Activated effector memory CD4-positive, alpha-beta T cell treated with anti-CD3 and anti-CD28 coated beads, Interleukin-2, amount 50 U/mL, for 16 hours (primary cell): ENCODE measurements at regions not wholly inside any gene's neighbourhood (a gene's known extent, or its start where the extent isn't known, plus 50 kb on each side); places are given as distances from the start of the nearest gene placed in this dataset.

ENCODE experiments used
- DNase-seq: peaks from one replicate; pipeline ENCODE4 v3.0.0-alpha.2; 2020

DNA sequence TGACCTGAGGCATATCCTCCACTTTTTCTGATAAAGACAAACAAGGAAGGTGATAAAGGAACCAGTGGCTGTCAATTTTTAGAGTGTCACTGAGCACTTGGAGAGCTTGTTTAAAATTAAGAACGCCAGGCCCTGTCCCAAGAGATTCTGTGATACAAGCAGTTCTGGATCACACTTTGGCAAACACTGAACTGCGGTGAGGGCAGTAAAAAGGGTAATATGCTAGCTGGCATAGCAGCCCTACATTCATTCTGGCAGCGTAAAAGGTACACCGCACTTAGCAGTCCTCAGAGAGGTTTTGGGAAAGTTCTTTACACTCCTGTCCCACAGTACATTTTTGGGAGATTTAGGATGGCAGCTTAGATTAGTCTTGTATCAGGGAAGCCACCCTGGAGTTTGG lies 101.3 kb upstream of the CCDC150 start:
- no peak for DNase-seq

DNA sequence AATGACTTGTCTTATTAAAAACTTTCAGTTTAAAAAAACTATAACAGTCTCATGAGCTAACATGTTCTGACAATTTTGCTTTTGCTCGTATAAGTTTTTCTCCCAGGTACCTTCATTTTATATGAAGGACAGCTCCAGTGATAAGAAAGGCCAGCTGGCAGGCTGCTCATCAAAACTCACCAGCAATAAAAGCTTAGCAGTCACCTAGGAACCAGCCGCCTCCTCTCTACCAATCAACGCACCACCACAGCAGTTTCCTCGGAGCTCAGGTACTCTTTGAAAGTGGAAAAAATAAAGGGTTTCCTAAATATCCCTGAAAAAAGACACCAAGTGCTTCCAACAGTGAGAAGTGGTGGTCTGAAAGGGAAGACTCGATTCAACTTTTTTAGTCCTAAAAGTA lies 100.9 kb upstream of the CCDC150 start:
- no peak for DNase-seq

DNA sequence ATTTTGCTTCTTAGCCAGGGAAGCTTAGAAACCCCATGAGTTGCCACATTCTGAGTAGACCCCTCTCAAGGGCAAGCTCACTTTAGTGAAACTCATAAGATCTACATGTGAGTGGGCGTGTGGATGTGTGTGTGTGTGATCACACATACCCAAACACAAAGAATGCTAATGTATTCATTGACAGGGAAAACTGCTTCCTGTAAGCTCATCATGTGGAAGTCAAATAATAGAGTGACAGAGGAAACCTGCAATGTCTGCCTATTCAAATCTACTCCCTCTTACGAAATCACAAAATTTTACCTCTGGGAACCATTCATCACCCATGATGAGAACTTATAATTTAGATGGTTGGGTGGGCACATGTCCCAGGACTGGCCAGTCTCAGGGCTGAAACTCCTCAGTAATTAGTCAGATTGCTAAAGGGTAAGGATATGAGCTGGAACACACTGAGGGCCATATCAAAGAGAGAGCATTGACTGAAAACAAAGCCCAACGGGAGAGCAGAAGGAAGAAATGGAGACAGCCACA lies 94.5 kb upstream of the CCDC150 start:
- DNase-seq, result no peak

DNA sequence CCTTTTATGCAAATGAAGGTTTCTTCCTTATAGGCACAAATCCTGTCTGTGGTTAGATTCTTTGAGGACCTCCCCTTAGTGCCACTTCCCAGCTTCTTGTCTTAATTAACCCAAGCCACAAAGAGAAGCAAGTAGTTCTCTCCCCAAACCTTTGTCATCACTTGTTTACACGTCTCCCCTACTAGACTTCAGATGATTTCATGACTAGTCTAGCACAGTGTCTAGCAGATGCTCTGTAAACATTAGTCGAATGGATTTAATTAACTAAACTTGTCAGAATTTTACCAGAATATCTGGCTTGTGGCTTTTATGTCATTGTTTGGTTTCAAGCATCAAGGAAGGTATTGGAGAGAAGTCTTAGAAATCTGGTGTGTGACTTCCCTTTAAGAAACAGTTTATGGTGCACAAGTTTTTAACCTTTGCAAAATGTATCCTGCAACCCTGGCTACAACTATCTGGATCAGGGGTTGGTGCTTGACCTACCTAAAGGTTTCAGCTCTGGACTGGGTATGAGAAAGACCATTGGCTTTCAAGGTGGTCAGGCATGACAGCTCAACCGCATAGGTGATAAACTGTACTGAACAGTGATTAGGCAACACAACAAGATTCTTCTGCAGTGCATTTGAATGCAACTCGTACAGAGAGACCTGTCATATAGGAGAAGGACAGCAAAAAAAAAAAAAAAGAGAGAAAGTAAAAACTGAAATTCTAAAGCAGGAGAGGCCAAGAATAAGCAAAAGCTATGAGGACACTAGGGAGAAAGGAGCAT lies 93.2 kb upstream of the CCDC150 start:
- DNase-seq, result no peak

DNA sequence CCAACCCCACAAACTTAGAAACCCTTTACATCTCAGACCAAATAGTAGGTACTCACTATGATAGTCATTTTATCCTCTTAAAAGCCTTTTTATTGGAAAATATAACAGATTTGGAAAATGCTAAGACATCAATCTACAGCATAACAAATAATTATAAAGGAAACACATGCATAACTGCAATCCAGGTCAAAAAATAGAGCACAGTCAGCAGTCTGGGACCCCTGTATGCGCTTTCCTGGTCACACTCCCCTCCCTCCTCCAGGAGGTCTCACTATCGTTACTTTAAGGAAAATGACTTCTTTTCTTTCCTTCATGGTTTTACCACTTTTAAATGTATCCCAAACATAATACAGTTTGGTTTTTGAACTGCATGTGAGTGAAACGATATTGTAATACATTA lies 90.5 kb upstream of the CCDC150 start:
- DNase-seq, result no peak

DNA sequence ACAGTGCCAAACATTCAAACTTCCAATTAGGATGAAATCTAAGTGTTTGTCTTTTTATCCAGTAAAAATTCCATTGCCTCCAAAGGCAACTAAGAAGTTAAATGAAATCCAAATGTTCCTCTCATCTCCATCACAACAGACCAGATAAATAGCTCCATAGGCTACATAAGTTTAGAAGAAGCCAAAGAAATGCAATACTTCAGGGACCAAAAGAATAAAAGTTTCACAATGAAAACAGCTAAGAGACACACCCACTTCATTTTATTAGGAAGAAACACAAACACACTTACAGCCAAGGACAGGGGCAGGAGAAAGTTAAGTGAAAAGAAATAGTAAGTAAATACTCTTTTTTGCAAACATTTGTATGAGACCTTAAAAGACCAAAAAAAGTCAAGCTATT lies 88.5 kb upstream of the CCDC150 start:
- DNase-seq, result no peak

DNA sequence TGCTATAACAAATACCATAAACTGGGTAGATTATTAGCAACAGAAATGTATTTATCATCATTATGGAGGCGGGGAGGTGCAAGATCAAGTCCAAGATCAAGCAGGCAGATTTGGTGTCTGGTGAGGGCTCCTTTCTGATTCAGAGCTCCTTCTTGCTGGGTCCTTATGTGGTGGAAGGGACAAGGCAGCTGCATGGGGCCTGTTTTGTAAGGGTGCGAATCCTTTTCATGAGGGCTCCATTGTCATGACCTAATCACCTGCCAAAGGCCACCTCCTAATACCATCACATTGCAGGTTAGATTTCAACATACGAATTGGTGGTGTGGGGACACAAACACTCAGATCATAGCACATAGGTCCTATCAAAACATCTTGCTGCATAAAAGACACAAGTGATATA lies 84.4 kb upstream of the CCDC150 start:
- no peak for DNase-seq

DNA sequence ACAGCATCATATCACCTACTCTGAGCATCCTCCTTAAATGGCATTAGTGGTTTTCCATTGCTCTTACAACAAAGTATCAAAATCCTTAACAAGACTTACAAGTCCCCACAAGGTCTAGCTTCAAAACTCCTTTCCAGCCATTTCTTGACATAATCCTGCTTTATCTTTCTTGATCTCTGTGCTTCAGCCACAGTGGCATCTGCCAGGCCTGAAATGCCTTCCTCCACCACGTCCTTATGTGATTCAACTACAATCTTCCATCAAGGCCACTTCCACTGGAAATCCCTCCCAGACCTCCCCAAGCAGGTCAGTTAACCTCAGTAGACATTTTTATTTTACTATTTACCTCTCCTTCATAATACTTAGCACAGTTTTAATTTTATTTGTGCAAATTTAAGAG lies 83.8 kb upstream of the CCDC150 start:
- DNase-seq, result no peak

DNA sequence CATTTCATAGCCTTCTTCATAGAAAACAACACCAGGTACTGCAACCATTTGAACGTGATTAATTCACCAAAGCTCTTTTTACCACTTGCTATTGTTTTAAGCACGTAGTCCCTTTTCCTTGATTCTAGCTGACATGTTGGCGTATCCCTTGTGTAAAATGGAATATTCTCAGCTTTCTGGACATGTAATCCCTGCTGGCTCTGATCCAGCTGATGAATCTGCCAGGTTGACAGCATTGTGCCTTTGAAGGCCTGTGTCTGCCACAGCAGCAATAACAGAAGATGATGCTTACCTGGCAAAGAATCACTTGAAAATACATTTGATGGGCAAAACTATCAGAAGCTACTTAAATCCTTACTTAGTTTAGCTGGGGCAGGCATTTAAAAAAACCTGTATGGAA lies 81.0 kb upstream of the CCDC150 start:
- DNase-seq, result no peak

DNA sequence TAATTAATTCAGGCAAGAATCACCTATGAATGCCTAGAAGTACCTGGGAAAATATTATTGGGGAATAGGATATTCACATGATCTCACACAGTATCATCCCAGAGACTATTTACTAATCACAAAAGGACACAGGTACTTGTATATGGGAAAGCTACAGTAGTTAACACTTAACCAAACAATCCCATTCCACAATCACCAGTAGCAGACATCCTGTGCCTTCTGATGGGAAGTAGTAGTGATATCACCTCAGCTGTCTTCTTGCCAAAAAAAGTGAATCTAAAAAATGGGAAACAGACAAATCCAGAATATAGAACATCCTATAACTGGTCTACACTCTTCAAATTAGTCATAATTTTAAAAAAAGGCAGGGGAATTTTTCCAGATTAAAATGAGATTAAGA lies 75.6 kb upstream of the CCDC150 start:
- no peak for DNase-seq

DNA sequence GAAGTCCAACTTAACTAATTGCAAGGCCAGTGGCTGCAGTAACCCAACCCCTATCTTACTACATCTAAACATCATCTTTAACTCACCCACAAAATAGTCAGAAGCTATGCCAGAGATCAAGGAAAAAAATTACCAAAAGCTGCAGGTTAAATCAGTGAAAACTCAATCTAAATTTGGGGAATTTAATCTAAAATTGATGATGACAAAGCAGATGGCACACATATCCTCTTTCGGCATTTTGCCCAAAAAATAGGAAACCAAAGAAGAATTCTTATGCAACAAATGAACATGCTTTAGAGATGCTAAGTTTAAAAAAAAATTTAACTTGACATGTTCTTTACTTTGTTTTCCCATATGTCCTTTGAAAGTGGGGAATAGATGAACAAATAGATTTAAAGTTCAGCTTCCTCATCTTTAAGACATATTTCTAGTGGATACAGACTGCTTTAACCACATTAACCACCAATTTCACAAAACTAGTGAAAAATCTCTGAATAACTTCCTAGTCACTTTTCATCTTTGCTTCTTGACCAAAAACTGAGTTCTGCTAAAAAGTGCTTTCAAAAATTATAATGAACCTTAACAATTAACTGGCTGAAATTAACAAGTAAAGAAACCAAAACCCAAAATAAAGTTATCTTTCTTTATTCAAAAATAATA lies 74.3 kb upstream of the CCDC150 start:
- no peak for DNase-seq

DNA sequence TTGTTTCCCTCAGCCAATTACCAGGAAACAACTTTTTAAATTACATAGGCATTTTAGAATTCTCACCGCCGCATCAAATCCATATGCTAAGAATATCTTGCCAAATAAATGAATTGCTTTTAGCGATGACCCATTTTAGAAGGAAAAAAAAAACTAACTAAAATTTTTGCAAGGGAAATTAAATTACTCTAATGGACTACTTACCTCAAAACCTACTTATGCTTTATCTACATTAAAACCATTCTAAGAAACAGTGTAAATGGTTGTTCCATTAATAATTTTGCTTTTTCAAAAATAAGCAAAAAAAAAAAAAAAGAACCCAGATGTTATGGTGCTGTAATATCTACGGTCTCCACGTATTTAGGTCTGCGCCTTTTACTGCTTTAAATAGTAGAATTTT lies 73.5 kb upstream of the CCDC150 start:
- DNase-seq, result no peak

DNA sequence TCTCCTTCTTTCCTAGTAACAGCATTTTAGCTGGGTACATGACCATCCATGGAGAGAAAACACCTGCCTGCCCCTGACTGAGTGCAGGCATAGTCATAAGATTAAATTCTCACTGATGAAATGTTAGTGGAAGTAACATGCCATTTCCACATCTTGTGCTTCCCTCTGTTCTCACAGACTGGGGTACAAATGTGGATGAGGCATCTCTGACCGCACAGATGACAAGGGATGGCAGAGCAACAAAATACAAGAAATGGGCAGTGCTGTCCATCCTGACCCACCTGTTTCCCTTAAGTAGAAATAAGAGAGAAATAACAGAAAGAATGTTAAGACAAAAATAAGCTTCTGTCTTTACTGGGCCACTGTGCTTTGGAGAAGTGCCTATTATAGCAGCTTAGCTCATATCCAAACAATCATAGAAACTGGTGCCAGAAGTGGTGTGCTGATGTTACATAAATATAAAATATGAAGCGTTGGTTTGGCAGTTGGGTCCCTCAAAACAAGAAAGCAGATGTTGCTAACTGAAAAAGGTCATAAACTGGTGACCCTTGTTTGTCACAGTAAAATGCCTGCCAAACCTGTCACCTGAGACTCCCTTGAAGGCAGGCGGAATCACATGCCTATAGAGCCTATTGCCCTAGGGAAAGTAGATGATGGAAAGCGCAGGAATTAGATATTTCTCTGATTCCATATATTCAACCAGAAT lies 72.4 kb upstream of the CCDC150 start:
- no peak for DNase-seq

DNA sequence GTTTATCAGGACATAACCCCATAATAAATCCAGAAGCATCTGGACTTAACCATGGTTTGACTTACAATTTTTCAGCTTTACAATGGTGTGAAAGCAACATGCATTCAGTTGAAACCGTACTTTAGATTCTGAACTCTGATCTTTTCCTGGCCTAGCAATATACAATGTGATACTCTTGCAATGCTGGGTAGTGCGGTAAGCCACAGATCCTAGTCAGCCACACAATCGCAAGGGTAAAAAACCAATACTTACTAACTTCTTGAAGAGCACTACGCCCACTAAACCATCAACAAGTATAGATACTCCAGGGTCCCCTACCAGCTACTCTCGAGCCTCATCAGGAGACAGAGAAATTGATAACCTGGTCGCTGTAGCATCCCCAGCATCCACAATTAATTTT lies 71.0 kb upstream of the CCDC150 start:
- no peak for DNase-seq

DNA sequence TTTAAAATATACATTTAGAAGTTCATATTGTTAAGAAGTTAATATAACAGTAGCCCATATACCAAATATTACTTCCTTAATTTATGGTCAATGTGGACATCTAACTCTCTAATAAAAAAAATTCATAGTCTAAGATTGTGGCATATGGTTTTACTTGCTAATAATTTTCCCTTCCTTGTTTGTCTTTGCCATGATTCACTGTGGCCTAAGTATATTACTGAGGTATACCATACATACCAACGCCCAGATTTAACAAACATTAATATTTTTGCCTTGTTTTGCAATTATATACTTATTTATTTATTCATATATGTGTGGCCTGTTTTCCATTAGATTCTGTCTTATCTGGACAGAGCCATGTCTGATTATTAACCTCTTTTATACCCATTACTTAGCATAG lies 54.6 kb upstream of the CCDC150 start:
- no peak for DNase-seq

DNA sequence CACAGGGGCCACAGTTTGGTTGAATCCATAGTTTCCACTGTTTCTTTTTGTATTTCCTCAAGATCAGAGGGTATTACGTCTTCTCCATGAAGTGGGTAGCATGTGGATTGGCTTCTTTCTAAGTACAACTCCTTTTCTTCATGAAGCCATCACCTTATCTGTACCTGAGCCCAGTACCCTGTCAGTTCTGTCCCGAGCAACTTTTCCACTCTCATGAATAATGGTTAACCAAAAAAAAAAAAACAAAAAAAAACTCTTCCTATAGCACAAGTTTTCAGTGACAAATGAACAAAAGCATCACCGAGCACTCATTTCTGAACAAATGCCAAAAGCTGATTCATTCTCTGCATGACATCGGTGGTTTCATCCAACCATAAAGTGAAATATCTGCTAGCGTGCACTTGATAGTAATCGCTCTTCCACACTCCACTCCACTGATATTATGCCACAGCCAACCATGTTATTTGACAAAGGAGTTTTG lies 53.0 kb upstream of the CCDC150 start:
- no peak for DNase-seq

DNA sequence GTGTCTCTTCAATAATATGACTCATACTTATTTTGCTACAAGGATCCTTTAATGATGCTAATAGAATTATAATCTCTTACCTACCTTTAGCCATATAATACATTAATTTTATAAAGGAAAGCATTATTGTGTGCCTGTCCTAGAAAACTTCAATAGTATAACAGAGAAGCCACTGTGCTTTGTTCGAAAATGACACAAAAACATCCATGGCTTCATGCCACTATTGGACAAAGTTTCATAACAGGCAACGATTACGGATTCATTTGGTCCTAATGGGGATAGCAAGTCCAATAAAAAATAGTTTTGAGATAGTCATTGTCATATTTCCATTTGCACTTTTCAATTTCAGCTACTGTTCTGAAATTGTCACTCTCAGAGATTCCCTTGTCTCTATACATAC lies 52.5 kb upstream of the CCDC150 start:
- DNase-seq, result no peak

DNA sequence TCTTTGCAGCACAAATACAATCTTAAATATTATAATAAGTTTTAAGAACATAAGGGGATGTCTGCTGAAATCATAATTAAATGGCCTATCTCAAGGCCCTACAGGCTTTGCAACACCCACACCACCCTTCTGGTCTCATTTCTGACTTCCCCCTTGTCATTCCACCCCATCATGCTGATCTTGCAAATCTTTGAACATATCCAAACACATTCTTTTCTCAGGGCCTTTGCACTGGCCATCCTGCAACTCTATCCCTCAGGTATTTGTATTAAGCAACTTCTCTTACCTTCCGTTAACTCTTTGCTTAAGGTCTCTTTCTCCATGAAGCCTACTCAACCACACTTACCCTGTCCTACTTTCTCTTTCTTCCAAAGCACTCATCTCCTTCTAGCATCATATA lies 51.8 kb upstream of the CCDC150 start:
- no peak for DNase-seq

DNA sequence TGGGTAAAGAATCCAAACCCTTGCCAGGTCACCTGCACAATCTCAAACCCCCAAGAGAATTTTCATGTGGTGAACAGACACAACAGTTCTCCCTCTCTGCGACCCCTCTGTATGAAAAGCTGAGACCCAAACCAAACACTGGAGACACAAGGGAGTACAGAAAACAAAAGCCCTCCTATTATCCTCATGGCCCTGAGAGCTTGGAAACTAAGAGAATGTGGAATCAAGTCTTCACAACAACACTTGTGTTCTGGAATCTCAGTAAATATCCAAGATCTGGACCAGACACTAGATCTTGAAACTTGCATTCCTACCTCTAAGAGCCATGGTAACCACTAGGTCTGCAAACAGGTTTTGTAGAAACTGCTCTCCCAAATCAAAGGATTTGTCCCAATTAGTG lies 50.1 kb upstream of the CCDC150 start:
- no peak for DNase-seq
